ENCODE measurements at regions not wholly inside any gene's neighbourhood (a gene's known extent, or its start where the extent isn't known, plus 50 kb on each side); places are given as distances from the start of the nearest gene placed in this dataset.

GRCh38 chr10:123442901-123443300 lies 223.3 kb upstream of the GPR26 start:
- no peak for TF ChIP-seq ZFP30 (CRISPR knock-in tag; IDR thresholded peaks at IDR 0.05)
- TF ChIP-seq PATZ1 (CRISPR knock-in tag; IDR thresholded peaks at IDR 0.05; ENCODE audit: borderline replicate concordance): no peak
- TF ChIP-seq CREB5 (CRISPR knock-in tag; IDR thresholded peaks at IDR 0.05; ENCODE audit: low read depth): no peak
- no peak for TF ChIP-seq SNAI2 (CRISPR knock-in tag; IDR thresholded peaks at IDR 0.05)
- no peak for TF ChIP-seq ESRRG (CRISPR knock-in tag; IDR thresholded peaks at IDR 0.05)
- TF ChIP-seq ZFP3 (CRISPR knock-in tag; IDR thresholded peaks at IDR 0.05): no peak

Data from SK-N-SH treated with all-trans-retinoic acid at 6 μM for 48 hours (cell line).